ENCODE measurements at regions not wholly inside any gene's neighbourhood (a gene's known extent, or its start where the extent isn't known, plus 50 kb on each side); places are given as distances from the start of the nearest gene placed in this dataset.
"Not testable (repeated sequence)": the region's sequence is repeated elsewhere in the genome, so short reads cannot be mapped to it uniquely, and the experiment has no call there.

GRCh38 chr15:20334451-20334850 lies 207.1 kb downstream of the GOLGA6L6 start:
- H3K4me3 ChIP-seq (ENCODE audit: insufficient read depth, low read length); H3K27me3 ChIP-seq (ENCODE audit: insufficient read depth, low read length); H3K27ac ChIP-seq (ENCODE audit: low read depth, low read length); DNase-seq (ENCODE audit: insufficient read length, low spot score, missing footprints); H3K79me2 ChIP-seq (ENCODE audit: insufficient read depth, low read length); H3K4me2 ChIP-seq (ENCODE audit: insufficient read depth, low read length); H3K9me3 ChIP-seq (ENCODE audit: low read depth, low read length); H3K36me3 ChIP-seq (ENCODE audit: insufficient read depth, low read length); H4K20me1 ChIP-seq (ENCODE audit: insufficient read depth, low read length); H2AFZ ChIP-seq (ENCODE audit: low read length); H3K4me1 ChIP-seq (ENCODE audit: insufficient read depth, low read length): not testable (repeated sequence)

DNA sequence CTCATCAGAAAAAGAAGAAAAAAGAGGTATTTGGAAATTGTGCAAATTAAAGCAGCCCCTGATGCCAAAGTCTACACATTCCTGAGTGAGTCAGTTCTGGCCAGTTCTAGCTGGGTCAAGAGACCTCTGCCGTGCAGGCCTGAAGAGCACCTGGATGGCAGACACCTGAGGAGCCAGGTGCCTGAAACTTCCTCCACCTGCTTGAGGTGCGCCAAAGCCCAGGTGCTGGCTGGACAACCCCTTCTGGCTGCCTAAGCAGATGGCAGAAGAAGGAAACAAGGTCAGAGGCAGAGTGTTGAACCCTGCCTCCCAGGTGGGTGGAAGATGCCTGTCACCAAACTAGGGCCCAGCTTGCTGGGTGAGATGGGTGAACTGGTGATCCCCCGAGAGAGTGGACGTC lies 215.8 kb downstream of the GOLGA6L6 start:
- H3K4me2 ChIP-seq (ENCODE audit: insufficient read depth, low read length); H3K36me3 ChIP-seq (ENCODE audit: insufficient read depth, low read length); H3K27ac ChIP-seq (ENCODE audit: low read depth, low read length); H3K79me2 ChIP-seq (ENCODE audit: insufficient read depth, low read length); DNase-seq (ENCODE audit: insufficient read length, low spot score, missing footprints); H3K9me3 ChIP-seq (ENCODE audit: low read depth, low read length); H3K4me3 ChIP-seq (ENCODE audit: insufficient read depth, low read length); H2AFZ ChIP-seq (ENCODE audit: low read length); H3K27me3 ChIP-seq (ENCODE audit: insufficient read depth, low read length); H4K20me1 ChIP-seq (ENCODE audit: insufficient read depth, low read length); H3K4me1 ChIP-seq (ENCODE audit: insufficient read depth, low read length): not testable (repeated sequence)

- H2AFZ ChIP-seq (ENCODE audit: low read length); H3K27ac ChIP-seq (ENCODE audit: low read depth, low read length); H3K4me3 ChIP-seq (ENCODE audit: insufficient read depth, low read length); H4K20me1 ChIP-seq (ENCODE audit: insufficient read depth, low read length); H3K79me2 ChIP-seq (ENCODE audit: insufficient read depth, low read length); H3K9me3 ChIP-seq (ENCODE audit: low read depth, low read length); H3K4me1 ChIP-seq (ENCODE audit: insufficient read depth, low read length); H3K27me3 ChIP-seq (ENCODE audit: insufficient read depth, low read length); DNase-seq (ENCODE audit: insufficient read length, low spot score, missing footprints); H3K36me3 ChIP-seq (ENCODE audit: insufficient read depth, low read length); H3K4me2 ChIP-seq (ENCODE audit: insufficient read depth, low read length): not testable (repeated sequence)
These were observed 224.5 kb downstream of the GOLGA6L6 start for GRCh38 chr15:20317132-20317531.

DNA sequence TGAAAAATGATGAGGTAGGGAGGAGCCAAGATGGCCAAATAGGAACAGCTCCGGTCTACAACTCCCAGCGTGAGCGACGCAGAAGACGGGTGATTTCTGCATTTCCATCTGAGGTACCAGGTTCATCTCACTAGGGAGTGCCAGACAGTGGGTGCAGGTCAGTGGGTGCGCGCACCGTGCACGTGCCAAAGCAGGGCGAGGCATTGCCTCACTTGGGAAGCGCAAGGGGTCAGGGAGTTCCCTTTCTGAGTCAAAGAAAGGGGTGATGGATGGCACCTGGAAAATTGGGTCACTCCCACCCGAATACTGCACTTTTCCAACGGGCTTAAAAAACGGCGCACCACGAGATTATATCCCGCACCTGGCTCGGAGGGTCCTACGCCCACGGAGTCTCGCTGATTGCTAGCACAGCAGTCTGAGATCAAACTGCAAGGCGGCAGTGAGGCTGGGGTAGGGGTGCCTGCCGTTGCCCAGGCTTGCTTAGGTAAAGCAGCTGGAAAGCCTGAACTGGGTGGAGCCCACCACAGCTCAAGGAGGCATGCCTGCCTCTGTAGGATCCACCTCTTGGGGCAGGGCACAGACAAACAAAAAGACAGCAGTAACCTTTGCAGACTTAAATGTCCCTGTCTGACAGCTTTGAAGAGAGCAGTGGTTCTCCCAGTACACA lies 230.5 kb downstream of the GOLGA6L6 start:
- H3K4me2 ChIP-seq (ENCODE audit: insufficient read depth, low read length); H3K27me3 ChIP-seq (ENCODE audit: insufficient read depth, low read length); H3K4me3 ChIP-seq (ENCODE audit: insufficient read depth, low read length); H3K9me3 ChIP-seq (ENCODE audit: low read depth, low read length); H2AFZ ChIP-seq (ENCODE audit: low read length); DNase-seq (ENCODE audit: insufficient read length, low spot score, missing footprints); H3K36me3 ChIP-seq (ENCODE audit: insufficient read depth, low read length); H3K4me1 ChIP-seq (ENCODE audit: insufficient read depth, low read length); H4K20me1 ChIP-seq (ENCODE audit: insufficient read depth, low read length); H3K27ac ChIP-seq (ENCODE audit: low read depth, low read length); H3K79me2 ChIP-seq (ENCODE audit: insufficient read depth, low read length): not testable (repeated sequence)

GRCh38 chr15:20310603-20311002 lies 231.0 kb downstream of the GOLGA6L6 start:
- no peak for TF ChIP-seq CTCF (IDR thresholded peaks at IDR 0.05; ENCODE audit: extremely low read depth, low read depth, low read length)
- Histone ChIP-seq H3K9me3 (ENCODE audit: low read depth, low read length) (peaks cover 2% of the 10 kb centered on the region), H3K36me3 (ENCODE audit: insufficient read depth, low read length) (no peaks in the 10 kb centered on the region), H3K79me2 (ENCODE audit: insufficient read depth, low read length) (no peaks in the 10 kb centered on the region), H4K20me1 (ENCODE audit: insufficient read depth, low read length) (no peaks in the 10 kb centered on the region), H3K4me1 (ENCODE audit: insufficient read depth, low read length) (no peaks in the 10 kb centered on the region), H2AFZ (ENCODE audit: low read length) (no peak overlapping the region), H3K27ac (ENCODE audit: low read depth, low read length) (no peak overlapping the region), H3K4me3 (ENCODE audit: insufficient read depth, low read length) (no peak overlapping the region), H3K4me2 (ENCODE audit: insufficient read depth, low read length) (no peak overlapping the region), H3K27me3 (ENCODE audit: insufficient read depth, low read length) (no peaks in the 10 kb centered on the region)
- no peak for DNase-seq (ENCODE audit: insufficient read length, low spot score, missing footprints)

DNA sequence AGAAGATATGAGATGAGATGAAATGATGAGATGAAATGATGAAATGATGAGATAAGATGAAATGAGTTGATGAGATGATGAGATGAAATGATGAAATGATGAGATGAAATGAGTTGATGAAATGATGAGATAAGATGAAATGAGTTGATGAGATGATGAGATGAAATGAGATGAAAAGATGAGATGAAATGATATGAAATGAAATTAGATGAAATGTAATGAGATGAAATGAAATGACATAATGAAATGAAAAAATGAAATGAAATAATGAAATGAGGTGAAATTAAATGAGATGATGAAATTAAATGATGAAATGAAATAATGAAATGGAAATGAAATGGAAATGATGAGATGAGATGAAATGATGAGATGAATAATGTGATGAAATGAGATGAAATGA lies 231.6 kb downstream of the GOLGA6L6 start:
- not testable (repeated sequence) for H3K9me3 ChIP-seq (ENCODE audit: low read depth, low read length); H3K36me3 ChIP-seq (ENCODE audit: insufficient read depth, low read length); H3K4me2 ChIP-seq (ENCODE audit: insufficient read depth, low read length); H3K27me3 ChIP-seq (ENCODE audit: insufficient read depth, low read length); H3K79me2 ChIP-seq (ENCODE audit: insufficient read depth, low read length); H3K4me1 ChIP-seq (ENCODE audit: insufficient read depth, low read length); H3K4me3 ChIP-seq (ENCODE audit: insufficient read depth, low read length); H2AFZ ChIP-seq (ENCODE audit: low read length); H4K20me1 ChIP-seq (ENCODE audit: insufficient read depth, low read length); H3K27ac ChIP-seq (ENCODE audit: low read depth, low read length); DNase-seq (ENCODE audit: insufficient read length, low spot score, missing footprints)

GRCh38 chr15:20309395-20309794 lies 232.2 kb downstream of the GOLGA6L6 start:
- H2AFZ ChIP-seq (ENCODE audit: low read length); H3K27me3 ChIP-seq (ENCODE audit: insufficient read depth, low read length); H3K9me3 ChIP-seq (ENCODE audit: low read depth, low read length); H3K4me3 ChIP-seq (ENCODE audit: insufficient read depth, low read length); H3K36me3 ChIP-seq (ENCODE audit: insufficient read depth, low read length); H3K79me2 ChIP-seq (ENCODE audit: insufficient read depth, low read length); H3K4me1 ChIP-seq (ENCODE audit: insufficient read depth, low read length); H3K4me2 ChIP-seq (ENCODE audit: insufficient read depth, low read length); H4K20me1 ChIP-seq (ENCODE audit: insufficient read depth, low read length); DNase-seq (ENCODE audit: insufficient read length, low spot score, missing footprints); H3K27ac ChIP-seq (ENCODE audit: low read depth, low read length): not testable (repeated sequence)

- DNase-seq (ENCODE audit: insufficient read length, low spot score, missing footprints); H3K36me3 ChIP-seq (ENCODE audit: insufficient read depth, low read length); H3K79me2 ChIP-seq (ENCODE audit: insufficient read depth, low read length); H4K20me1 ChIP-seq (ENCODE audit: insufficient read depth, low read length); H3K4me3 ChIP-seq (ENCODE audit: insufficient read depth, low read length); H3K27ac ChIP-seq (ENCODE audit: low read depth, low read length); H3K9me3 ChIP-seq (ENCODE audit: low read depth, low read length); H3K27me3 ChIP-seq (ENCODE audit: insufficient read depth, low read length); H3K4me1 ChIP-seq (ENCODE audit: insufficient read depth, low read length); H2AFZ ChIP-seq (ENCODE audit: low read length); H3K4me2 ChIP-seq (ENCODE audit: insufficient read depth, low read length): not testable (repeated sequence)
These were observed 233.4 kb downstream of the GOLGA6L6 start for GRCh38 chr15:20308027-20308690.
